Uterus (tissue), 2 donors: ENCODE measurements at regions not wholly inside any gene's neighbourhood (a gene's known extent, or its start where the extent isn't known, plus 50 kb on each side); places are given as distances from the start of the nearest gene placed in this dataset.

Experiments used
- CTCF ChIP-seq, 4 experiments: fragments of 200-600 bp in 2 of 4; fragments of 450-650 bp in 2 of 4; sonication (generic) in 2 of 4; IDR thresholded peaks; one replicate each; pipeline ENCODE4 v1.5.1; 2016 to 2019; ENCODE audit warnings: antibody characterized with exemption in 4 of 4, mild to moderate bottlenecking in 2 of 4, moderate library complexity in 1 of 4
- POLR2A ChIP-seq, 2 donors: fragments of 450-650 bp; IDR thresholded peaks; one replicate each; pipeline ENCODE4 v1.6.1; 2016; ENCODE audit warnings: antibody characterized with exemption in 2 of 2, mild to moderate bottlenecking in 1 of 2, moderate library complexity in 1 of 2

- TF ChIP-seq POLR2A (IDR thresholded peaks at IDR 0.05) (no peak), CTCF (IDR thresholded peaks at IDR 0.05) (no peak)
These were observed 427.0 kb upstream of the CPEB2 start for GRCh38 chr4:14575289-14575688.
